WTC11 (cell line): ENCODE measurements at regions not wholly inside any gene's neighbourhood (a gene's known extent, or its start where the extent isn't known, plus 50 kb on each side); places are given as distances from the start of the nearest gene placed in this dataset.

Experiments used
- ATAC-seq: fragments of 200-7000 bp; cut with Tn5 transposase; 2 replicates; pipeline ENCODE4 v1.10.0; 2021; ENCODE audit warnings: mild to moderate bottlenecking, moderate library complexity
- CTCF ChIA-PET: fragments of 300-600 bp; sonication (Branson Sonifier 250); formaldehyde crosslinking; loops from one replicate; lab custom pipeline; 2021; ENCODE audit warnings: antibody characterized with exemption; lab: Charles Lee
- POLR2A ChIA-PET: fragments of 350-600 bp; sonication (Branson Sonifier 250); formaldehyde crosslinking; loops from one replicate; lab custom pipeline; 2021; ENCODE audit warnings: antibody characterized with exemption; lab: Charles Lee
- DNase-seq: peaks from one replicate; pipeline ENCODE4 v3.0.0; 2021; ENCODE audit warnings: low spot score
- H3K27ac Mint-ChIP-seq: 2 replicates; pipeline ENCODE4 v1.8.0; 2021; ENCODE audit warnings: mixed read lengths
- H3K27me3 Mint-ChIP-seq: 2 replicates; pipeline ENCODE4 v1.8.0; 2021; ENCODE audit warnings: low read depth, mild to moderate bottlenecking, moderate library complexity, mixed read lengths
- H3K36me3 Mint-ChIP-seq: 2 replicates; pipeline ENCODE4 v1.8.0; 2021; ENCODE audit warnings: mixed read lengths
- H3K4me1 Mint-ChIP-seq: 2 replicates; pipeline ENCODE4 v1.8.0; 2022; ENCODE audit warnings: mixed read lengths
- H3K4me3 Mint-ChIP-seq: 2 replicates; pipeline ENCODE4 v1.8.0; 2021; ENCODE audit warnings: mild to moderate bottlenecking, moderate library complexity, mixed read lengths
- H3K9me3 Mint-ChIP-seq: 2 replicates; pipeline ENCODE4 v1.8.0; 2021; ENCODE audit warnings: mixed read lengths
- ATF1 ChIP-seq: sonication (generic); formaldehyde crosslinking; IDR thresholded peaks from 2 replicates; pipeline ENCODE4 v1.8.1; 2023; ENCODE audit warnings: mild to moderate bottlenecking, moderate library complexity, missing genetic modification reagents
- CREM ChIP-seq: sonication (generic); formaldehyde crosslinking; IDR thresholded peaks from 2 replicates; pipeline ENCODE4 v1.8.1; 2022; ENCODE audit warnings: mild to moderate bottlenecking, missing genetic modification reagents, moderate library complexity
- E2F4 ChIP-seq: sonication (generic); formaldehyde crosslinking; IDR thresholded peaks from 2 replicates; pipeline ENCODE4 v1.8.1; 2022; ENCODE audit warnings: low read depth, mild to moderate bottlenecking, moderate library complexity, missing genetic modification reagents, borderline replicate concordance
- ERG ChIP-seq: fragments of 250-450 bp; sonication (Bioruptor Pico); IDR thresholded peaks from 2 replicates; pipeline ENCODE4 v1.8.0; 2021; ENCODE audit warnings: mild to moderate bottlenecking
- ETV6 ChIP-seq: sonication (generic); formaldehyde crosslinking; IDR thresholded peaks from 2 replicates; pipeline ENCODE4 v1.8.1; 2022; ENCODE audit warnings: mild to moderate bottlenecking, missing genetic modification reagents
- FOXP1 ChIP-seq: sonication (generic); formaldehyde crosslinking; IDR thresholded peaks from 2 replicates; pipeline ENCODE4 v1.8.0; 2022; ENCODE audit warnings: missing genetic modification reagents, mild to moderate bottlenecking, moderate library complexity, borderline replicate concordance
- NFE2L1 ChIP-seq: sonication (generic); formaldehyde crosslinking; IDR thresholded peaks from 2 replicates; pipeline ENCODE4 v1.8.1; 2023; ENCODE audit warnings: missing genetic modification reagents
- PREB ChIP-seq: sonication (generic); formaldehyde crosslinking; IDR thresholded peaks from 2 replicates; pipeline ENCODE4 v1.8.1; 2022; ENCODE audit warnings: mild to moderate bottlenecking, missing genetic modification reagents, moderate library complexity, borderline replicate concordance
- PRRX2 ChIP-seq: fragments of 250-450 bp; sonication (Bioruptor Pico); IDR thresholded peaks from 2 replicates; pipeline ENCODE4 v1.8.0; 2021; ENCODE audit warnings: mild to moderate bottlenecking
- RELA ChIP-seq: sonication (generic); formaldehyde crosslinking; IDR thresholded peaks from 2 replicates; pipeline ENCODE4 v1.8.1; 2022; ENCODE audit warnings: missing genetic modification reagents, mild to moderate bottlenecking, borderline replicate concordance
- SOX15 ChIP-seq: fragments of 250-450 bp; sonication (Bioruptor Pico); IDR thresholded peaks from 2 replicates; pipeline ENCODE4 v1.9.0; 2021; ENCODE audit warnings: mild to moderate bottlenecking
- ZBTB43 ChIP-seq: sonication (generic); formaldehyde crosslinking; IDR thresholded peaks from 2 replicates; pipeline ENCODE4 v1.8.1; 2023; ENCODE audit warnings: mild to moderate bottlenecking, missing genetic modification reagents
- ZNF138 ChIP-seq: sonication (generic); formaldehyde crosslinking; conservative IDR thresholded peaks from 2 replicates; pipeline ENCODE4 v1.8.1; 2022; ENCODE audit warnings: mild to moderate bottlenecking, moderate library complexity, missing genetic modification reagents
- ZNF423 ChIP-seq: fragments of 250-450 bp; sonication (Bioruptor Pico); IDR thresholded peaks from 2 replicates; pipeline ENCODE4 v2.1.2; 2022; ENCODE audit warnings: mild to moderate bottlenecking, moderate library complexity
- ZNF425 ChIP-seq: fragments of 250-450 bp; sonication (Bioruptor Pico); conservative IDR thresholded peaks from 2 replicates; pipeline ENCODE4 v1.9.0; 2021; ENCODE audit warnings: mild to moderate bottlenecking
- ZNF671 ChIP-seq: fragments of 250-450 bp; sonication (Bioruptor Pico); IDR thresholded peaks from 2 replicates; pipeline ENCODE4 v1.8.0; 2021; ENCODE audit warnings: mild to moderate bottlenecking

- ATAC-seq: no peak
- H3K4me1 Mint-ChIP-seq: peaks cover 19% of the 10 kb centered on the region
- CTCF ChIA-PET: interaction anchor here (0.9 to 1.2 kb wide), 2 partner anchors 727 to 959 kb away, joined by 3 to 4 read pairs; no protein-coding TSS in a partner anchor
Observed at GRCh38 chr15:36478561-36478960, 100.9 kb upstream of the CDIN1 start.

More at GRCh38 chr15:36478561-36478960, 100.9 kb upstream of the CDIN1 start:
- Mint-ChIP-seq H3K27me3 (no peaks in the 10 kb centered on the region), H3K4me3 (no peak overlapping the region), H3K36me3 (peaks cover 5% of the 10 kb centered on the region; the same call in 1 of the 2 replicates), H3K27ac (no peak overlapping the region), H3K9me3 (peaks cover 13% of the 10 kb centered on the region)
- TF ChIP-seq PREB (CRISPR knock-in tag) (no peak), ZBTB43 (no peak), FOXP1 (no peak), ZNF425 (no peak), ZNF138 (no peak), ZNF671 (CRISPR knock-in tag) (no peak), PRRX2 (CRISPR knock-in tag) (no peak), E2F4 (CRISPR knock-in tag) (no peak), ATF1 (CRISPR knock-in tag) (no peak), ZNF423 (CRISPR knock-in tag) (no peak), ERG (CRISPR knock-in tag) (no peak), CREM (no peak), ETV6 (CRISPR knock-in tag) (no peak), NFE2L1 (CRISPR knock-in tag) (no peak), RELA (no peak), SOX15 (no peak)
- no peak for DNase-seq
- POLR2A ChIA-PET: no interaction called here
